ENCODE measurements at regions not wholly inside any gene's neighbourhood (a gene's known extent, or its start where the extent isn't known, plus 50 kb on each side); places are given as distances from the start of the nearest gene placed in this dataset.

DNA sequence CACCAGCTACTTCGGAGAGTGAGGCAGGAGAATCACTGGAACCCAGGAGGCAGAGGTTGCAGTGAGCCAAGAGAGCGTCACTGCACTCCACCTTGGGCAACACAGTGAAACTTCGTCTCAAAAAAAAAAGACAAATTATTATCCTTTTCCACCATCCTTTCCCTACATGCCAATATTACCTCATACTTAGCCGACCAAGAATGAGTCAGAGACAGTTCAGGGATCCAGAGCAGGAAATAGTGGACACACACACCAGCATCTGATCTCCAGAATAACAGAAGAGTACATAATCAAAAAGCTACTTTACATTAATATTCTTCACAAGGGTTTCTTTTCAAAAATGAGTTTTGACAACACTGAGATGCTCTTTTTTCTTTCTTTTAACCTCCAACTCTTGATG, 185.4 kb downstream of the KDM5D start:
- ATAC-seq (no peak), DNase-seq (ENCODE audit: low read depth, low spot score) (no peak)
- no peak for TF ChIP-seq YY1 (IDR thresholded peaks at IDR 0.05; ENCODE audit: extremely low read depth, insufficient replicate concordance, low read depth, low read length)
- no peak for TF ChIP-seq POLR2AphosphoS5 (IDR thresholded peaks at IDR 0.05; ENCODE audit: low read depth, low read length)
- TF ChIP-seq, protein P1, sequence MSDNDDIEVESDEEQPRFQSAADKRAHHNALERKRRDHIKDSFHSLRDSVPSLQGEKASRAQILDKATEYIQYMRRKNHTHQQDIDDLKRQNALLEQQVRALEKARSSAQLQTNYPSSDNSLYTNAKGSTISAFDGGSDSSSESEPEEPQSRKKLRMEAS (IDR thresholded peaks at IDR 0.05) = no peak
- TF ChIP-seq, protein P2, sequence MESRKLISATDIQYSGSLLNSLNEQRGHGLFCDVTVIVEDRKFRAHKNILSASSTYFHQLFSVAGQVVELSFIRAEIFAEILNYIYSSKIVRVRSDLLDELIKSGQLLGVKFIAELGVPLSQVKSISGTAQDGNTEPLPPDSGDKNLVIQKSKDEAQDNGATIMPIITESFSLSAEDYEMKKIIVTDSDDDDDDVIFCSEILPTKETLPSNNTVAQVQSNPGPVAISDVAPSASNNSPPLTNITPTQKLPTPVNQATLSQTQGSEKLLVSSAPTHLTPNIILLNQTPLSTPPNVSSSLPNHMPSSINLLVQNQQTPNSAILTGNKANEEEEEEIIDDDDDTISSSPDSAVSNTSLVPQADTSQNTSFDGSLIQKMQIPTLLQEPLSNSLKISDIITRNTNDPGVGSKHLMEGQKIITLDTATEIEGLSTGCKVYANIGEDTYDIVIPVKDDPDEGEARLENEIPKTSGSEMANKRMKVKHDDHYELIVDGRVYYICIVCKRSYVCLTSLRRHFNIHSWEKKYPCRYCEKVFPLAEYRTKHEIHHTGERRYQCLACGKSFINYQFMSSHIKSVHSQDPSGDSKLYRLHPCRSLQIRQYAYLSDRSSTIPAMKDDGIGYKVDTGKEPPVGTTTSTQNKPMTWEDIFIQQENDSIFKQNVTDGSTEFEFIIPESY (IDR thresholded peaks at IDR 0.05; ENCODE audit: extremely low read depth, insufficient replicate concordance, low read length) = no peak
- no peak for TF ChIP-seq POLR2A (IDR thresholded peaks at IDR 0.05; ENCODE audit: borderline replicate concordance, extremely low read depth, insufficient read depth, insufficient read length)
- TF ChIP-seq SRF (IDR thresholded peaks at IDR 0.05; ENCODE audit: low read depth) = no peak
- TF ChIP-seq, protein P3, sequence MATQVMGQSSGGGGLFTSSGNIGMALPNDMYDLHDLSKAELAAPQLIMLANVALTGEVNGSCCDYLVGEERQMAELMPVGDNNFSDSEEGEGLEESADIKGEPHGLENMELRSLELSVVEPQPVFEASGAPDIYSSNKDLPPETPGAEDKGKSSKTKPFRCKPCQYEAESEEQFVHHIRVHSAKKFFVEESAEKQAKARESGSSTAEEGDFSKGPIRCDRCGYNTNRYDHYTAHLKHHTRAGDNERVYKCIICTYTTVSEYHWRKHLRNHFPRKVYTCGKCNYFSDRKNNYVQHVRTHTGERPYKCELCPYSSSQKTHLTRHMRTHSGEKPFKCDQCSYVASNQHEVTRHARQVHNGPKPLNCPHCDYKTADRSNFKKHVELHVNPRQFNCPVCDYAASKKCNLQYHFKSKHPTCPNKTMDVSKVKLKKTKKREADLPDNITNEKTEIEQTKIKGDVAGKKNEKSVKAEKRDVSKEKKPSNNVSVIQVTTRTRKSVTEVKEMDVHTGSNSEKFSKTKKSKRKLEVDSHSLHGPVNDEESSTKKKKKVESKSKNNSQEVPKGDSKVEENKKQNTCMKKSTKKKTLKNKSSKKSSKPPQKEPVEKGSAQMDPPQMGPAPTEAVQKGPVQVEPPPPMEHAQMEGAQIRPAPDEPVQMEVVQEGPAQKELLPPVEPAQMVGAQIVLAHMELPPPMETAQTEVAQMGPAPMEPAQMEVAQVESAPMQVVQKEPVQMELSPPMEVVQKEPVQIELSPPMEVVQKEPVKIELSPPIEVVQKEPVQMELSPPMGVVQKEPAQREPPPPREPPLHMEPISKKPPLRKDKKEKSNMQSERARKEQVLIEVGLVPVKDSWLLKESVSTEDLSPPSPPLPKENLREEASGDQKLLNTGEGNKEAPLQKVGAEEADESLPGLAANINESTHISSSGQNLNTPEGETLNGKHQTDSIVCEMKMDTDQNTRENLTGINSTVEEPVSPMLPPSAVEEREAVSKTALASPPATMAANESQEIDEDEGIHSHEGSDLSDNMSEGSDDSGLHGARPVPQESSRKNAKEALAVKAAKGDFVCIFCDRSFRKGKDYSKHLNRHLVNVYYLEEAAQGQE (IDR thresholded peaks at IDR 0.05; ENCODE audit: low read depth) = no peak
- no peak for TF ChIP-seq ZFX (IDR thresholded peaks at IDR 0.05)
- TF ChIP-seq, protein P4, sequence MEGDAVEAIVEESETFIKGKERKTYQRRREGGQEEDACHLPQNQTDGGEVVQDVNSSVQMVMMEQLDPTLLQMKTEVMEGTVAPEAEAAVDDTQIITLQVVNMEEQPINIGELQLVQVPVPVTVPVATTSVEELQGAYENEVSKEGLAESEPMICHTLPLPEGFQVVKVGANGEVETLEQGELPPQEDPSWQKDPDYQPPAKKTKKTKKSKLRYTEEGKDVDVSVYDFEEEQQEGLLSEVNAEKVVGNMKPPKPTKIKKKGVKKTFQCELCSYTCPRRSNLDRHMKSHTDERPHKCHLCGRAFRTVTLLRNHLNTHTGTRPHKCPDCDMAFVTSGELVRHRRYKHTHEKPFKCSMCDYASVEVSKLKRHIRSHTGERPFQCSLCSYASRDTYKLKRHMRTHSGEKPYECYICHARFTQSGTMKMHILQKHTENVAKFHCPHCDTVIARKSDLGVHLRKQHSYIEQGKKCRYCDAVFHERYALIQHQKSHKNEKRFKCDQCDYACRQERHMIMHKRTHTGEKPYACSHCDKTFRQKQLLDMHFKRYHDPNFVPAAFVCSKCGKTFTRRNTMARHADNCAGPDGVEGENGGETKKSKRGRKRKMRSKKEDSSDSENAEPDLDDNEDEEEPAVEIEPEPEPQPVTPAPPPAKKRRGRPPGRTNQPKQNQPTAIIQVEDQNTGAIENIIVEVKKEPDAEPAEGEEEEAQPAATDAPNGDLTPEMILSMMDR (IDR thresholded peaks at IDR 0.05 in 2 of 3, conservative IDR thresholded peaks at IDR 0.05 in 1 of 3; ENCODE audit: borderline replicate concordance in 1 of 3, insufficient read depth in 1 of 3, low read depth in 2 of 3, low read length in 2 of 3) = no peak
- TF ChIP-seq SIN3A (IDR thresholded peaks at IDR 0.05; ENCODE audit: low read depth) = no peak
- TF ChIP-seq EGR1 (IDR thresholded peaks at IDR 0.05; ENCODE audit: low read depth) = no peak
- TF ChIP-seq CBX3 (IDR thresholded peaks at IDR 0.05; ENCODE audit: low read depth) = no peak
- no peak for TF ChIP-seq ZNF274 (IDR thresholded peaks at IDR 0.05; ENCODE audit: low read depth, low read length)
- no peak for TF ChIP-seq EZH2 (IDR thresholded peaks at IDR 0.05)
- H4K20me1 ChIP-seq (ENCODE audit: insufficient read depth) = no peaks in the 10 kb centered on the region
- H3K4me2 ChIP-seq (ENCODE audit: low read length) = no peak overlapping the region
- H3K4me3 ChIP-seq (replicated peaks in 1 of 2; ENCODE audit: low read depth in 1 of 2, low read length in 2 of 2) = no peak overlapping the region
- no peaks in the 10 kb centered on the region for H3K27me3 ChIP-seq (ENCODE audit: insufficient read depth, low read length)
- BruUV-seq (replicated peaks) = no TSS peak
- no peak overlapping the region for H3K9ac ChIP-seq (ENCODE audit: low read length)
- H3K9me2 ChIP-seq (ENCODE audit: insufficient read depth) = no peaks in the 10 kb centered on the region
- intact Hi-C loops (cut with micrococcal nuclease) = no loop called here
- no peaks in the 10 kb centered on the region for H3K36me3 ChIP-seq (ENCODE audit: control insufficient read depth in 1 of 2, insufficient read depth in 2 of 2, low read length in 2 of 2)
- H2AFZ ChIP-seq (ENCODE audit: low read depth, low read length, poor library complexity, severe bottlenecking) = no peak overlapping the region
- no peak overlapping the region for H3K27ac ChIP-seq (ENCODE audit: low read depth, low read length)
- CTCF ChIA-PET = no interaction called here
- no peaks in the 10 kb centered on the region for H3K79me2 ChIP-seq (ENCODE audit: insufficient read depth, low read length)
- no peaks in the 10 kb centered on the region for H3K9me3 ChIP-seq (ENCODE audit: control insufficient read depth in 1 of 2, insufficient read depth in 1 of 2, low read depth in 1 of 2, low read length in 2 of 2)
- H3K4me1 ChIP-seq (ENCODE audit: control insufficient read depth in 1 of 2, insufficient read depth in 2 of 2, low read length in 2 of 2) = no peaks in the 10 kb centered on the region
- RAD21 ChIA-PET (ENCODE audit: low non-redundant PET in 1 of 2, low total read pairs in 2 of 2, uncharacterized antibody in 2 of 2, unreplicated experiment in 2 of 2) = no interaction called here
- POLR2A ChIA-PET = no interaction called here
